OCI-LY7 (cell line): ENCODE measurements at regions not wholly inside any gene's neighbourhood (a gene's known extent, or its start where the extent isn't known, plus 50 kb on each side); places are given as distances from the start of the nearest gene placed in this dataset.

ENCODE experiments used
- BruUV-seq: library from RNA; stranded (reverse); fragments of 400-500 nt; replicated peaks from 2 replicates; lab custom pipeline; 2021; lab: Mats Ljungman, UMichigan
- CTCF ChIA-PET: fragments of 300-600 bp; sonication (Branson Sonifier 250); formaldehyde crosslinking; loops from one replicate; lab custom pipeline; 2022; ENCODE audit warnings: antibody characterized with exemption; ENCODE audit not compliant: unreplicated experiment; lab: Charles Lee
- POLR2A ChIA-PET: fragments of 300-600 bp; sonication (Branson Sonifier 250); formaldehyde crosslinking; loops from one replicate; lab custom pipeline; 2022; ENCODE audit warnings: antibody characterized with exemption; lab: Charles Lee
- DNase-seq: peaks from one replicate; pipeline ENCODE4 v3.0.0-alpha.2; 2015; ENCODE audit warnings: low spot score
- H2AFZ ChIP-seq: fragments of 200-600 bp; sonication (generic), shearing (Covaris generic); 2 replicates; pipeline ENCODE4 v1.6.1; 2014; ENCODE audit warnings: mild to moderate bottlenecking, antibody characterized with exemption, low read length, moderate library complexity
- H3K27ac ChIP-seq: fragments of 200-600 bp; sonication (generic); 2 replicates; pipeline ENCODE4 v1.5.1; 2014; ENCODE audit warnings: mixed run types, low read depth, mild to moderate bottlenecking, moderate library complexity, low read length, inconsistent platforms; ENCODE audit not compliant: poor library complexity, severe bottlenecking
- H3K36me3 ChIP-seq: fragments of 200-600 bp; sonication (generic); 2 replicates; pipeline ENCODE4 v1.6.1; 2014; ENCODE audit warnings: mild to moderate bottlenecking, antibody characterized with exemption, low read length, moderate library complexity, mixed read lengths; ENCODE audit not compliant: insufficient read depth
- H3K4me1 ChIP-seq: fragments of 200-600 bp; sonication (generic); 2 replicates; pipeline ENCODE4 v1.5.1; 2014; ENCODE audit warnings: mild to moderate bottlenecking, low read length; ENCODE audit not compliant: insufficient read depth, poor library complexity, severe bottlenecking
- H3K4me2 ChIP-seq: fragments of 200-600 bp; sonication (generic); 2 replicates; pipeline ENCODE4 v1.6.1; 2014; ENCODE audit warnings: mild to moderate bottlenecking, low read length
- H3K4me3 ChIP-seq: fragments of 200-600 bp; sonication (generic); 2 replicates; pipeline ENCODE4 v1.5.1; 2014; ENCODE audit warnings: mild to moderate bottlenecking, low read depth, low read length; ENCODE audit not compliant: poor library complexity, severe bottlenecking
- H3K79me2 ChIP-seq: fragments of 200-600 bp; sonication (generic); 2 replicates; pipeline ENCODE4 v1.6.1; 2016; ENCODE audit warnings: low read depth, mild to moderate bottlenecking, low read length, moderate library complexity, mixed read lengths; ENCODE audit not compliant: insufficient read depth
- H3K9me2 ChIP-seq: fragments of 200-600 bp; sonication (generic); 2 replicates; pipeline ENCODE4 v1.6.1; 2016; ENCODE audit warnings: mild to moderate bottlenecking, low read length, mixed read lengths; ENCODE audit not compliant: insufficient read depth
- H3K9me3 ChIP-seq: fragments of 200-600 bp; sonication (generic); 2 replicates; pipeline ENCODE4 v1.6.1; 2014; ENCODE audit warnings: mild to moderate bottlenecking, mixed run types, low read length, mixed read lengths
- H4K20me1 ChIP-seq: fragments of 200-600 bp; sonication (generic); 2 replicates; pipeline ENCODE4 v1.6.1; 2014; ENCODE audit warnings: mild to moderate bottlenecking, antibody characterized with exemption, low read length, moderate library complexity, mixed read lengths; ENCODE audit not compliant: insufficient read depth
- EZH2phosphoT487 ChIP-seq: fragments of 200-600 bp; sonication (generic); IDR thresholded peaks from 2 replicates; pipeline ENCODE4 v1.6.1; 2018; ENCODE audit warnings: low read depth, borderline replicate concordance, mild to moderate bottlenecking, mixed run types, antibody characterized with exemption, low read length, moderate library complexity, mixed read lengths
- intact Hi-C: fragments of 100-400 bp; cut with micrococcal nuclease; formaldehyde crosslinking; loops from one replicate; pipeline ENCODE4 v1.10.0; 2022; ENCODE audit not compliant: unreplicated experiment
- TF ChIP-seq, protein P1 (sequence below): fragments of 200-600 bp; sonication (generic); conservative IDR thresholded peaks from 2 replicates; pipeline ENCODE4 v1.5.1; 2014; ENCODE audit warnings: mild to moderate bottlenecking, antibody characterized with exemption, low read length, moderate library complexity, mixed read lengths

DNA sequence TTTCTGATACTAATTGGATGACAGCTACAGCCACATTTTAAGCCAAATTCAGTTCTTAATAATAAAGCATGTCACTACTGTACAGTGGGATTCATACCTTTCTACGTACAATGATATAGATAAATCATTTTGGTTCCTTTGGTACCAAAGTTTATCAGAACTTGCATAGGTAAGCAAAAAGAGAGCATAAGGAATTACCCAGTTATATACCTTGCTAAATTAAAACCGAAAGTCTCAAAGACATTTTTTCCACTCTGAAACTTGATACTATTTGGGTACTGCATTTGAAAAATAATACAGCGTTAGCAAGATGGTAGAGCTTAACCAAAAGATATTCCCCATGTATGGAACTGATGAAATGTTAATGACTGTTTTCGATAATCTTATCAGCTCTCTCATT is 400.9 kb upstream of the ADGRL3 start:
- ChIA-PET CTCF (no interaction called here), POLR2A (no interaction called here)
- no peaks in the 10 kb centered on the region for H3K9me2 ChIP-seq
- H3K27ac ChIP-seq: no peak overlapping the region
- no peak overlapping the region for H2AFZ ChIP-seq
- H3K9me3 ChIP-seq: no peaks in the 10 kb centered on the region
- no peak for TF ChIP-seq EZH2phosphoT487
- TF ChIP-seq, protein P1, sequence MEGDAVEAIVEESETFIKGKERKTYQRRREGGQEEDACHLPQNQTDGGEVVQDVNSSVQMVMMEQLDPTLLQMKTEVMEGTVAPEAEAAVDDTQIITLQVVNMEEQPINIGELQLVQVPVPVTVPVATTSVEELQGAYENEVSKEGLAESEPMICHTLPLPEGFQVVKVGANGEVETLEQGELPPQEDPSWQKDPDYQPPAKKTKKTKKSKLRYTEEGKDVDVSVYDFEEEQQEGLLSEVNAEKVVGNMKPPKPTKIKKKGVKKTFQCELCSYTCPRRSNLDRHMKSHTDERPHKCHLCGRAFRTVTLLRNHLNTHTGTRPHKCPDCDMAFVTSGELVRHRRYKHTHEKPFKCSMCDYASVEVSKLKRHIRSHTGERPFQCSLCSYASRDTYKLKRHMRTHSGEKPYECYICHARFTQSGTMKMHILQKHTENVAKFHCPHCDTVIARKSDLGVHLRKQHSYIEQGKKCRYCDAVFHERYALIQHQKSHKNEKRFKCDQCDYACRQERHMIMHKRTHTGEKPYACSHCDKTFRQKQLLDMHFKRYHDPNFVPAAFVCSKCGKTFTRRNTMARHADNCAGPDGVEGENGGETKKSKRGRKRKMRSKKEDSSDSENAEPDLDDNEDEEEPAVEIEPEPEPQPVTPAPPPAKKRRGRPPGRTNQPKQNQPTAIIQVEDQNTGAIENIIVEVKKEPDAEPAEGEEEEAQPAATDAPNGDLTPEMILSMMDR: no peak
- H3K79me2 ChIP-seq: no peaks in the 10 kb centered on the region
- no peak for DNase-seq
- no peaks in the 10 kb centered on the region for H4K20me1 ChIP-seq
- no peaks in the 10 kb centered on the region for H3K4me1 ChIP-seq
- no TSS peak for BruUV-seq
- H3K4me3 ChIP-seq: no peak overlapping the region
- intact Hi-C loops: no loop called here
- no peaks in the 10 kb centered on the region for H3K36me3 ChIP-seq
- H3K4me2 ChIP-seq: no peak overlapping the region

DNA sequence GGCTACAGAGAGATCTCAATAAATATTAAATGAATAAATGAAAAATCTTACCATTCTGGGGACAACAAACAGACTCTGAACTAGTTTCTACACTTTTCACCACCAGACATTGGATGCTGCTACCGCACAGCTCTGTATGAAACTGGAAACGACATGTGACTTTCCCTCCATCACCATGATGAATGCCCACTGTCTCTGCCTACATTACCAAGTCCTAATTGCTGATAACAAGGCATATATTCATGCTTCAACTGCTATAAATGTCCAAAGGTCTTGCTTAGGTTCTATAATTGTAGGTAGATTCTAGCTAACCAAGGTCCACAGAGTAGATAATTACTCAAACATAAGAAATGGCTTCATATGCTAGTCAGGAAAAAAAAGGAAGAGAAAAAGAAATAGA is 399.4 kb upstream of the ADGRL3 start:
- H3K36me3 ChIP-seq: no peaks in the 10 kb centered on the region
- POLR2A ChIA-PET: no interaction called here
- no peak for TF ChIP-seq EZH2phosphoT487
- TF ChIP-seq, protein P1: no peak
- H3K79me2 ChIP-seq: no peaks in the 10 kb centered on the region
- DNase-seq: no peak
- no peak overlapping the region for H3K27ac ChIP-seq
- no peak overlapping the region for H3K4me3 ChIP-seq
- H3K4me1 ChIP-seq: no peaks in the 10 kb centered on the region
- intact Hi-C loops: no loop called here
- H3K9me3 ChIP-seq: no peaks in the 10 kb centered on the region
- no peaks in the 10 kb centered on the region for H4K20me1 ChIP-seq
- BruUV-seq: no TSS peak
- H2AFZ ChIP-seq: no peak overlapping the region
- H3K4me2 ChIP-seq: no peak overlapping the region
- H3K9me2 ChIP-seq: no peaks in the 10 kb centered on the region
- CTCF ChIA-PET: no interaction called here

DNA sequence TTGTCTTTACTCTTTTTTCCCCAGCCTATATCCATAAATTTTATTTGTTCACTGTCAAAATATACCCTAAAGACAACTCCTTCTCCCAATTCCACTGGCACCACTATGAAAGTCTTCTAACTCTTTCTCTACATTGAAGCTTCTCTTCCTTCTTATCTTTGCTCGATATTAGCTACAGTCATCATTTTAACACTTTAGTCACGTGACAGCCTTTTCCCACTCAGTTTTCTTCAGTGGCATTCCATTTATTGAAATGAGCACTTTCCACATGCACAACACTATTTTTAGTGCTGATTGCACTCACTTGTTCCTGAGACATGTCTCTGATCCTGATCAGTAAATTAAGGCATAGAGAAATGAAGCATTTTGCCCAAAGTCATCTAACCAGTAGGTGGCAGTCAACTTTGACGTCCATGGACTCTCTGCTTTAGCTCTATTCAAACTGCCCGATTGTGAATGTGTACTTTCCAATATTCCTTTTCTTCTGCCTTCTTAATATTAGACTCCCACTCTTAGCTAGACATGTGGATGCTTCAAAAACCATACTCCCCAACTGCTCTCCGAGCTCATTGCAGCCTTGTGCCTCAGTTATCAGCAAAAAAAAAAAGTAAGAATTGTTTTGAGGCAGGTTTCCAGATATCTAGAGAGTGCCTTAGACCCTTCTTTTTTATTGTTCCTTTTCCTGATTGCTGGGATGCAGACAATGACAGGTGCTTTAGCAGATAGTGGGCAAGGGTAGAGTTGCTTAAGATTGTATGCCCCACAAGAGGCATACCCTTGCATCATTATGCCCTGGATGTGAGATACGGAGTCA is 394.4 kb upstream of the ADGRL3 start:
- Histone ChIP-seq H3K4me2 (no peak overlapping the region), H3K79me2 (no peaks in the 10 kb centered on the region), H3K9me2 (no peaks in the 10 kb centered on the region), H3K4me1 (no peaks in the 10 kb centered on the region), H3K36me3 (no peaks in the 10 kb centered on the region), H3K4me3 (no peak overlapping the region), H4K20me1 (no peaks in the 10 kb centered on the region), H2AFZ (no peak overlapping the region), H3K27ac (no peak overlapping the region), H3K9me3 (no peaks in the 10 kb centered on the region)
- BruUV-seq: no TSS peak
- POLR2A ChIA-PET: no interaction called here
- peak; percentile 23 for DNase-seq
- CTCF ChIA-PET: no interaction called here
- no peak for TF ChIP-seq EZH2phosphoT487
- TF ChIP-seq, protein P1: peak; percentile 74
- intact Hi-C loops: no loop called here
